Upper lobe of right lung (tissue), 1 donor: ENCODE measurements at regions not wholly inside any gene's neighbourhood (a gene's known extent, or its start where the extent isn't known, plus 50 kb on each side); places are given as distances from the start of the nearest gene placed in this dataset.

ENCODE experiments used
- ATAC-seq: fragments of 200-7000 bp; cut with Tn5 transposase; one replicate; pipeline ENCODE4 v1.9.1; 2020; ENCODE audit warnings: mild to moderate bottlenecking, moderate library complexity
- DNase-seq: peaks from one replicate; pipeline ENCODE4 v3.0.0-alpha.2; 2020
- H3K27ac ChIP-seq: fragments of 200-600 bp; one replicate; pipeline ENCODE4 v1.8.0; 2022
- H3K27me3 ChIP-seq: fragments of 200-600 bp; one replicate; pipeline ENCODE4 v1.8.0; 2022; ENCODE audit warnings: mild to moderate bottlenecking
- H3K36me3 ChIP-seq: fragments of 200-600 bp; one replicate; pipeline ENCODE4 v1.8.0; 2022
- H3K4me1 ChIP-seq: fragments of 200-600 bp; one replicate; pipeline ENCODE4 v1.8.0; 2022
- H3K4me3 ChIP-seq: fragments of 200-600 bp; one replicate; pipeline ENCODE4 v1.8.0; 2022; ENCODE audit warnings: mild to moderate bottlenecking
- H3K9me3 ChIP-seq: fragments of 200-600 bp; one replicate; pipeline ENCODE4 v1.8.0; 2022
- intact Hi-C: fragments of 100-400 bp; cut with DNase I; formaldehyde crosslinking; loops from one replicate; pipeline ENCODE4 v1.11.0; 2022
- TF ChIP-seq, protein P1 (sequence below): fragments of 200-600 bp; IDR thresholded peaks from one replicate; pipeline ENCODE4 v1.8.0; 2022; ENCODE audit warnings: antibody characterized with exemption
- donor health status: DM: no; HTN: yes; CAD: no; lungs with severe emphysema.

DNA sequence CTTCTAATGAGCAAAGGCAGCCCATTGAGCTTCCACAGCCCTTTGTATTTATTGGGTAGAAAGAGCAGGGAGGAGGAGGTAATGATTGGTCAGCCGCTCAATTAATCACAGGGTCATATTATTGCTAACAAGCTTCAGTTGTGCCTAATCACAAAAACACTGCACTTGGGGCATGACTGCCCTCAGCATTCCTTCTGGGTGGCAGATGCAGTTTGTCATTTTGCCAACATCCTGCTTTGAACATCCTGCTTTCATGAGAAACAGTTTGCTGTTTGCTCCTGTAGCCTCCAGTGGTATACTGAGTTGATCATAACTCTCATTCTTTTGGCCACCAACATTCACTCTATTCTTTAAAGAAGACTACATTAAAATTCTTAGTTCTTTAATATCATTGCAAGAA lies 462.9 kb upstream of the MIS18BP1 start:
- TF ChIP-seq, protein P1, sequence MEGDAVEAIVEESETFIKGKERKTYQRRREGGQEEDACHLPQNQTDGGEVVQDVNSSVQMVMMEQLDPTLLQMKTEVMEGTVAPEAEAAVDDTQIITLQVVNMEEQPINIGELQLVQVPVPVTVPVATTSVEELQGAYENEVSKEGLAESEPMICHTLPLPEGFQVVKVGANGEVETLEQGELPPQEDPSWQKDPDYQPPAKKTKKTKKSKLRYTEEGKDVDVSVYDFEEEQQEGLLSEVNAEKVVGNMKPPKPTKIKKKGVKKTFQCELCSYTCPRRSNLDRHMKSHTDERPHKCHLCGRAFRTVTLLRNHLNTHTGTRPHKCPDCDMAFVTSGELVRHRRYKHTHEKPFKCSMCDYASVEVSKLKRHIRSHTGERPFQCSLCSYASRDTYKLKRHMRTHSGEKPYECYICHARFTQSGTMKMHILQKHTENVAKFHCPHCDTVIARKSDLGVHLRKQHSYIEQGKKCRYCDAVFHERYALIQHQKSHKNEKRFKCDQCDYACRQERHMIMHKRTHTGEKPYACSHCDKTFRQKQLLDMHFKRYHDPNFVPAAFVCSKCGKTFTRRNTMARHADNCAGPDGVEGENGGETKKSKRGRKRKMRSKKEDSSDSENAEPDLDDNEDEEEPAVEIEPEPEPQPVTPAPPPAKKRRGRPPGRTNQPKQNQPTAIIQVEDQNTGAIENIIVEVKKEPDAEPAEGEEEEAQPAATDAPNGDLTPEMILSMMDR, result no peak
- intact Hi-C loops, result no loop called here
- no peaks in the 10 kb centered on the region for H3K36me3 ChIP-seq
- H3K4me1 ChIP-seq, result no peaks in the 10 kb centered on the region
- no peak for DNase-seq
- no peaks in the 10 kb centered on the region for H3K9me3 ChIP-seq
- no peak overlapping the region for H3K4me3 ChIP-seq
- no peak for ATAC-seq
- H3K27ac ChIP-seq, result no peak overlapping the region
- no peaks in the 10 kb centered on the region for H3K27me3 ChIP-seq

GRCh38 chr14:45709541-45709940 lies 456.5 kb upstream of the MIS18BP1 start:
- TF ChIP-seq, protein P1, result no peak
- ATAC-seq (no peak), DNase-seq (no peak)
- no peak overlapping the region for H3K27ac ChIP-seq
- H3K4me3 ChIP-seq, result no peak overlapping the region
- H3K9me3 ChIP-seq, result peaks cover 5% of the 10 kb centered on the region
- H3K4me1 ChIP-seq, result no peaks in the 10 kb centered on the region
- no peaks in the 10 kb centered on the region for H3K27me3 ChIP-seq
- no peaks in the 10 kb centered on the region for H3K36me3 ChIP-seq
- intact Hi-C loops, result no loop called here

- H3K27ac ChIP-seq, result no peak overlapping the region
- no peaks in the 10 kb centered on the region for H3K4me1 ChIP-seq
- H3K9me3 ChIP-seq, result peaks cover 5% of the 10 kb centered on the region
- ATAC-seq, result peak; percentile 41
- H3K4me3 ChIP-seq, result no peak overlapping the region
- no peaks in the 10 kb centered on the region for H3K27me3 ChIP-seq
- TF ChIP-seq, protein P1, result no peak
- H3K36me3 ChIP-seq, result no peaks in the 10 kb centered on the region
- intact Hi-C loops, result no loop called here
- no peak for DNase-seq
These were observed 453.0 kb upstream of the MIS18BP1 start for GRCh38 chr14:45705940-45706534.

GRCh38 chr14:45699471-45699870 lies 446.5 kb upstream of the MIS18BP1 start:
- Histone ChIP-seq H3K4me1 (peaks cover 13% of the 10 kb centered on the region), H3K27me3 (no peaks in the 10 kb centered on the region), H3K36me3 (no peaks in the 10 kb centered on the region), H3K9me3 (no peaks in the 10 kb centered on the region), H3K4me3 (no peak overlapping the region), H3K27ac (no peak overlapping the region)
- TF ChIP-seq, protein P1, result no peak
- DNase-seq (no peak), ATAC-seq (no peak)
- intact Hi-C loops, result no loop called here

GRCh38 chr14:45698462-45699134 lies 445.6 kb upstream of the MIS18BP1 start:
- DNase-seq, result no peak
- Histone ChIP-seq H3K36me3 (no peaks in the 10 kb centered on the region), H3K4me1 (peaks cover 13% of the 10 kb centered on the region), H3K27ac (no peak overlapping the region), H3K9me3 (no peaks in the 10 kb centered on the region), H3K27me3 (no peaks in the 10 kb centered on the region), H3K4me3 (no peak overlapping the region)
- intact Hi-C loops, result no loop called here
- TF ChIP-seq, protein P1, result no peak
- ATAC-seq, result peak; percentile 56
